Stimulated activated CD4-positive, alpha-beta T cell treated with anti-CD3 and anti-CD28 coated beads, Interleukin-12 subunit alpha, Interleukin-12 subunit beta, amount 100 ng/mL, for 24 hours (primary cell): ENCODE measurements at regions not wholly inside any gene's neighbourhood (a gene's known extent, or its start where the extent isn't known, plus 50 kb on each side); places are given as distances from the start of the nearest gene placed in this dataset.

Experiments used
- DNase-seq, 2 experiments: peaks; one replicate each; pipeline ENCODE4 v3.0.0-alpha.2; 2020; ENCODE audit warnings: low read depth in 2 of 2

DNA sequence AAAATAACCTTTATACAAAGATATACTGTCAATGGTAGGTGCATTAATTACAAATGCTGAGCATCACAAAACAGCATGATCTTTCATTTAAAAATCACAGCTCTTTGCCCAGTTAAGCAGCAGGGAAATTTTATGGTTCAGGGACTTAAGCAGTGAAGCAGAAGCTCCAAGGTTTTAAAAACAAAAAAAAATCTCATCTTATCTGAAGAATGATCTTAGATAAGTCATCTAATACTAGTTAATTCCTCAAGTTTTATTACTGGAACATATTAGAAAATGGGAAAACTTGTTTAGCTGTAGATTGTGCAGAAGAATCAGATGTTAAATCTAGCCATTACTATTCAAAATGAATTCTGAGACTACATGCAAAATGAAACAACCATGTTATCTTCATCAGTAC is 289.9 kb downstream of the GASK1B start:
- DNase-seq = no peak

DNA sequence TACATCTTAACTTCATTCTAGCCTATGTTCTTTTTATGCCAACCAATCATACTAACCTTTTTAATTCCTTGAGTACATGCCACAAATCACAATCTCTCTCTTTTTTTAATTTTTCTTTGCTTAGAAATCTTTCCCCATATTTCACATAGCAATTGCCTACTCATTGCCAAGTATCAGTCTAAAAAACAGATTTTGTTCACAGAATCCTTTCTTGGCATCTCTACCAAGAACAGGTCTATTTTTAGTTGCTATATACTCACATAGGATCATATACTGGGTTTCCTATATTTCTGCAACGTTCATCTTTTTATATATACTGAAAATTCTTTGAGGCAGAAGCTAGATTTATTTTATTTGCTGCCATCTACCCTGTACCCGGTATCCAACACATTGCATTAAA is 292.1 kb downstream of the GASK1B start:
- DNase-seq = no peak

DNA sequence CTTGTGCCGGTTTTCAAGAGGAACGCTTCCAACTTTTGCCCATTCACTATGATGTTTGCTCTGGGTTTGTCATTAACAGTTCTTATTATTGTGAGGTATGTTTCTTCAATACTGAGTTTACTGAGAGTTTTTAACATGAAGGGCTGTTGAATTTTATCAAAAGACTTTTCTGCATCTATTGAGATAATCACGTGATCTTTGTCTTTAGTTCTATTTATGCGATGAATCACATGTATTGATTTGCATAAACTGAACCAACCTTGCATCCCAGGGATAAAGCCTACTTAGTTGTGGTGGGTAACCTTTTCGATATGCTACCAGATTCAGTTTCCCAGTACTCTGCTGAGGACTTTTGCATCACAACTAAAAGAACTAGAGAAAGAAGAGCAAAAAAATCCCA is 318.0 kb downstream of the GASK1B start:
- DNase-seq = no peak

DNA sequence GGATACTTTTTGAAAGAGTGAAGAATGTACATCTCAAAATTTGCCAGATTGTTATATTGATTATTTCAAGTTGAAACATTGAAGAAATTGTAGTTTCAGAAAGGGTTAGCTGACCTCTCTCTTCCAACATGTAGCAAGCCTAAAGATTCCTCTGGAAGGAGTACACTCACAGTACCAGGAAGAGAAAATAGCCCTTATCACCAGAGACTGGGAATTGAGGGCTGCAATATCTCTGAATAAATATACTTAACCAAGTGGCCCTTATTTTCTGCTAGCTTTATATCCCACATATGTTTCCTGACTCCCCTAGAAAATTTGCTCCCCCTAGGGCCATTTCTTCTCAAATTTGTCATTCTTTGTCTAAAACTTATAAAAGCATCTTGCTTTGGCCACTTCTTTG is 332.2 kb downstream of the GASK1B start:
- DNase-seq = no peak

DNA sequence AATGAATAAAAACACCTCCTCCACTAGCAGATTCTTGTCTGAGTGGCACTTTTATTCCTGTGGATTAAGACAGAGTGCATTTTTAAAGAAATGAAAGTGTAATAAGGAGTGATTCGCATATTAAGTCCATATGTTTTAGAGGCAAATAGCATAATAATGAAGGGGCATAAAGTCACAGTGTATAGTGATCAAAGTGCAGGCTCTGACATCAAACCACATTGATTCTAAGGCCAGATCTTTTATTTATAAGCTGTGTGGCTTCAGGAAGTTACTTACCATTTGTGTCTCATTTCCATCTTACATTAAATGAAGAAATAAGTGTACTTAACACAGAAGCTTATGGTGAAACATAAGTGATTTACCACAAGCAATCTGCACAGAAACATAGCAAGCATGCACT is 332.8 kb downstream of the GASK1B start:
- DNase-seq = no peak

DNA sequence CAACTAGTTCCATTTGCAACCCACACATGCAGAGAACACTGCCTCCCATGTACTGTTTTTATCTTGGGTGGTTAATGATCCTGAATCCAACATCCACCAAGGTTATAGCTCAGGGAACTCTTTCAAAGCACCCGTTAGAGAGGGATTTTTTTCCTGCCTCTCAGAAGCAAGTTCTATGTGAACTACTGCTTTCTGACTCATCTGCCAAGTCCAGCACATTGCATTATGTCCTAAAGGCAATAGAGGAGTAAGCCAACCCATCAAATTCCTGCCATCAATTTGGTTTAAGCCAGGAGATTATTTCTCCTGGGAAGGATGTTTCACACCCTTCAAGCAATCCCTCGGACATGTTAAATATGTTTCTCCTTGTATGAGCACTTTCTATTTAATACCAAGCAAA is 334.5 kb downstream of the GASK1B start:
- DNase-seq = no peak

DNA sequence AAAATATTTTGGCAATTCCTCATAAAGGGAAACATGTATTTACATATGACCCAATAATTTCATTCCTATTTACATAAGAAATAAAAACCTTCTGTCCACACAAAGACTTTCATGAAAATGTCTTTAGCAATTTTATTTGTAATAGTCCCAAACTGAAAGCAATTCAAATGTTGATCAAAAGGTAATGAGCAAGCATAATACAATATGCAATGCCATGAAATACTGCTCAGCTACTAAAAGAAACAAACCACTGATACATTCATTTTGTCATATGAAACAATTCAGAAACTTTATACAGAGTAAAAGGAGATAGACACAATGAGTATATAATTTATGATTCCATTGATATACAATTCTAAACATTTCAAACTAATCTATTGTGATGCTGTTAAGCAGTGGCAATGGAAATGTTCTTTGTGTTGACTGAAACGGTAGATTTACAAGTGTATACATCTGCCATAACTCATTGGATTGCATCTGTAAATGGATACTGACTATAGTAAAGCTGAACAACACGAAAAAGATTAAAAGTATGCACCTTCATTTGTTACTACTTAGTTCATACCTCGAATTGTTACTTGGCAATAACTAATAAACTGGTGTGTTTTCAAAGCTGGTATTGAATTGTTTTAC is 335.6 kb downstream of the GASK1B start:
- DNase-seq = no peak

DNA sequence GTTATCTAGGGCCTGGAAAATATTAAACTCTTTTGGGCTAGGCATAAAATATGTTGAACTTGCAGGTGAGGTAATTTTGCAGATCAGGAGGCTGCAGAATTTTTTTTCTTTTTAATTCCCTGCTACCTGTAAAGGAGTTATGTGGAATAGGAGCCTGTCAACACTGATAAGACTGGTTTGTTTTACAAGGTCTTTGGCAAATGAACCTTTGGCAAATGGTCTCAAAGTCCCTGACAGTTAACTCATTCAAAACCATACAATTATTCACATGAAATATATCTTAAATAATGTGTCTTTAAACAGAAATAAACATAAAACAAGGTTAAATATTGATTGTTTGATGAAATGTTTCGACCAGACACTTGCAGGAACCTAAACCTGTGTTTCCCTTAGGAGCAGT is 340.2 kb downstream of the GASK1B start:
- no peak for DNase-seq

DNA sequence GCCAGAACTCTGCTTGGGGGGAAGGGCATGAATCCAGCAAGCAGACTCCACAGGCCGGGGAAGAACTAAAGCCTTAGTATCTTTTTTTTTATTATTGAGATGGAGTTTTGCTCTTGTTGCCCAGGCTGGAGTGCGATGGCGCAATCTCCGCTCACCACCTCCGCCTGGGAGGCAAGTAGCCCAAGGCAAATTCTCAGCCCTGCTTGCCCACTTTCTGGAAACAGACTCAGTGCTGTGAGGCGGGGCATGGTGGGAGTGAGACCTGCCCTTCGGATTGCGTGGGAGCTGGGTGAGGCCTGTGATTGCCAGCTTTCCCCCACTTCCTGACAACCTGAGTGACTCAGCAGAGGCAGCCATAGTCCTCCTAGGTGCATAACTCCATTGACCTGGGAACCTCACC is 348.8 kb downstream of the GASK1B start:
- no peak for DNase-seq

DNA sequence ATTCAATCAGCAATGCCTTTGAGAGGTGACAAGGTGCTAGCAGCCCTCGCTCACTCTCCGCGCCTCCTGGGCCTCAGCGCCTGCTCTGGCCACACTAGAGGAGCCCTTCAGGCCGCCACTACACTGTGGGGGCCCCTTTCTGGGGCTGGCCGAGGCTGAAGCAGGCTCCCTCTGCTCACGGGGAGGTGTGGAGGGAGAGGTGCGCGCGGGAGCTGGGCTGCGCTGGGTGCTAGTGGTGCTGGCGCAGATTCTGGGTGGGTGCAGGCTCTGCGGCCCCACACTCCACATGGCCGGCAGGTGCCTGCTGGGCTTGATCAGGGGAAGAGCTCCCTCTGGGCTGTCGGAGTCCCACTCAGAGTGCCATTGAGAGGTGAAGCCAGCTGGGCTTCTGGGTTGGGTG is 351.0 kb downstream of the GASK1B start:
- DNase-seq = no peak

DNA sequence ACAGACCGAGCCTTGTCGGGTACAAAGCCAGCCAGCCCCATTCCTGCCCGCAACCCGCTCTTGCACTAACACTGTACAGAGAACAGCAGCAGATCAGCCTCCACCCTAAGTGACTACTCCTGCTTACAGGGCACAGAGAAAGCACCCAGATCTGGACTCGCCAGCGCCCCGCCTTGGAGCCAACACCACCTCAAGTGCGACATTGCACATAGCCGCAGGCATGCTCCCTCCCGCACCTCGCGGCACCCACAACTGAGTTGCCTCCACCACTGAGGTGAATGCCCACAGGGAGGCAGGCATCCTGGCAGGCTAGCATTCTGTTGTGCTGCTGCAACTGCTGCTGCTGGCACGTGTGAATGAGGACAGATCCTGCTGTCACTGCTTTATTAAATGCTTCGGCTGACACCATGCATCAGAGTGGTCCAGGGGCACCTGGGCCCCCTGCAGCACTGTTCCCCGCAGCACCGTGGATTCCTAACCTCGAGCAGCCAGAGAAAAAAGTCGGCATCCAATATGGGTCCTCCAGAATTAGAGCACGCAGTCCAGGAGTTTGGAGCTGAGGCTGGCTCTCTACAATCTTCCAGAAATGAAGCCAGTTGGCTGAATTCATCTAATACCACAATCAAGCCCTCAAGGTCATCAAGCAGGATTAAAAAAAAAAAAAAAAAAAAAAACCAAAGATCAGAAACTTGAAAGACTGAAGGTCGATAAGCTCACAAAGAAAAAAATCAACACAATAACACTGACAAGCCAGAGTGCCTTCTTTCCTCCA is 352.9 kb downstream of the GASK1B start:
- DNase-seq = no peak

DNA sequence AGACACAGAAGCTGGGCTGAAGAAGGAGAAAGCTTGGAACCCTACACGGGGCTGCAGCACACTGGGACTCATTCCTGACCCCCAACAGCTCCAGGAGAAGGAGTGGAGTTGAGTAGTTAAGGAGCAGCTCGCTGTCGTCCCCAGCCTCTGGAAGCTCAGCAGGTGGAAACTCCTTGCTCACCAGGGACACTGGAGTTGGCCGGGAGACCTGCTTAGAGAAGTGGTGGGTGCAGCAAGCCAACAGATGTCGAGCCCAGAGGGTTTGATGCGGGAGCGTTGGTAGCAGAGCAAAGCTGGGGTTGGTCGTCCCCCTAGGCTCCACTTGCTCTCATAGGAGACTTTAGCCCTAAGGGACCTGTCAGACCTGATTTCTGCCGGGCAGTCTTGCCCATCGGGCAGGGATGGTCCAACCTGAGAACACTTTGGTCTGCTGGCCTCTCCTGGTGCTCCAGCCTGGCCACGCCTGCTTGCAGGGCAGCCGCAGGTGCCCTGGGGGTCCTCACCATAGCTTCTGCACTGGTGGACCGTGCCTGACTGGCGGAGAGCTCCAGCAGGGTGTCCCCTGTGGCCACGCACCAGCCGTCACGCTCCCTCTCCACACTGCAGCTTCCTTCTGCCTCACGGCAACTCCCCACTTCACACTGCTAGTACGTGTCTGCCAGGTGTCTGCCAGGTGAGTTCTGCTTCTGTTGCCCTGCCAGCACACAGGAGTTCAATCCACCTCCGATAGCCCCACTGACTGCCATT is 353.7 kb downstream of the GASK1B start:
- no peak for DNase-seq

DNA sequence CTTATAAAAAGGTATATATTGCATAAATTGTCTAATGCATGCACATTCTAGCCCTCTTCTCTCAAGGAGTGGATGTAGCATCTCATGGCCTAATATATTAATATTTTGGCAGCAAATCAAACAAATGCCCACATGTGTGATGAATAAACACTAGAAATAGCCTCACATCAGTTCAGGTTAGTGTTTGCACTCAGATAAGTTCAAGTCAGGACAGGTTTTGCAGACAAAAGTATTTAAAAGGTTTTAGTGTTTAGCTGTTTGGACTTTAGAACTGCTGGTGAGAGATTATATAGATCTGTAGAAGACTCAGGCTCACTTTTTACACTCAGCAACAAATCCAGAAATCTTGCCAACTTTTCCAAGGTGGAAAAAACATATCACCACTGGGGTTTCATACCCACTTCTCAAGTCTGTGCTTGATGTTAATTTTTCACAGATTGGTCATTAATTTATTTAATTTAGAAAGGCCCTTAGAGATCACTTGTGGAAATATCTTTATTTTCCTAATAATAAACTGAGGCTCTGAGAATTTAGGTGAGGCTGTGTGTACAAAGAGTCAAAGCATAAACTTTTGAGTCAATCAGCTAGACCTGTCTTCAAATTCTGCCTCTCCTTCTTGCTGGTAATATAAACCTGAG is 362.6 kb downstream of the GASK1B start:
- DNase-seq = no peak

DNA sequence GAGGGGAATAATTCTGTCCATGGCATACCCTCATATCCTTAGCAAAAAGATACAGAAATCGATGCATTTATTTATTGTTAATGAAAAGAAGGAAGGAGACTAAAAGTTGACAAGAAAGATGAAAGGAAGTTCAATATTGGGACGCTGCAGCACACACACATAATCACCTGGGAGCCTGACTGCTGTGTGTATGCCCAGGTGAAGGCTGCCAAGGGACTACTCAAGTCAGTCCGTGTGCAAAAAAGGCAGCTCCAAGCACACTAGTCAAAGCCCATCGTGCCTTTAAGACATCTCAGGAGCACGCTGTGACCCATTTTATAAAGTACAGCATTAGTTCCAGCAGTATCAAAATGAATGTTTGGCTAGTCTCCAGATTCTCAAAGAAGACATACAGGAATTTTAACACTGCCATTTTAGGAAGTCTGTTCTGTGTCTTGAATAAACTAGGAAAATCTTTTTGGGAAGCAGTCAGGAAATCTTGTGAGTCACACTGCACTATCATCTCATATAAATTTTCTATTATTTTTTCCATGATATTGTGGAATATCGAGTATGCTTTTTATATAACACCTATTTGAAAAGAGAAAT is 363.9 kb downstream of the GASK1B start:
- DNase-seq = no peak

DNA sequence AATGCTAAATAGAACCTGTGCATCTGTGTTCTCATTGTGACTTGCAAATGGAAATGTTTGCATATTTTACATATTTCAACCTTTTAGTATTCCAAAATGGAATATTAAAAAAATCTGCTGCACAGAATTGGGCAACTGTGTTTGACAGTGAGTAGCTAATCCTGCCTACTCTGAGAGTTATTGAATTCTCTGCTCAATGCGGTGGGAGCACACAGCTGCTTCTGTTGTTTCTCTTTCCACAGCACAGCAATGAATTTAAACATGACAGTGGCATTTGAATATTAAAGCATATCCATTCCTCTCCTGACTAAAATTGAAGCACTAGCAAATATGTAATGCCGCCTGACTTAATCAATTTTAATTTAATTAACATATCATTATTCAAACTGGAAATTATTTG is 366.6 kb downstream of the GASK1B start:
- DNase-seq = no peak

DNA sequence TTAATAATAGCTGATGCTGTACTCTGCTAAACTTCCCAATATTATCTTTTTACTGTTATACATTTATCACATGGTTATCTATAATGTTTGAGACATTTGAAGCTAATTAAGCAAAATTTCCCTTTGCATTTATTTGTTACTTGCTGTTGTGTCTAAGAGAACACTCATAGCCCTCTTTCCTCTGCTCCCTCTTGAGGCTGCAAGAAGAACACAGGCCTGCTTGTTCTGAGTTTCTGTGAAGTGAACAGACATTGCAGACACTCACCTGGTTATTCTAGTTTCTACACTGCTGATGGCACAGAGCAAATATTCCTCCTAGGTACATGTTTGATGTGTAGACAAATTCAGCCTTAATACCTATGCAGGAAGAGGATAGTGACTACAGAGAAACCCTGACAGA is 367.8 kb downstream of the GASK1B start:
- DNase-seq = no peak

DNA sequence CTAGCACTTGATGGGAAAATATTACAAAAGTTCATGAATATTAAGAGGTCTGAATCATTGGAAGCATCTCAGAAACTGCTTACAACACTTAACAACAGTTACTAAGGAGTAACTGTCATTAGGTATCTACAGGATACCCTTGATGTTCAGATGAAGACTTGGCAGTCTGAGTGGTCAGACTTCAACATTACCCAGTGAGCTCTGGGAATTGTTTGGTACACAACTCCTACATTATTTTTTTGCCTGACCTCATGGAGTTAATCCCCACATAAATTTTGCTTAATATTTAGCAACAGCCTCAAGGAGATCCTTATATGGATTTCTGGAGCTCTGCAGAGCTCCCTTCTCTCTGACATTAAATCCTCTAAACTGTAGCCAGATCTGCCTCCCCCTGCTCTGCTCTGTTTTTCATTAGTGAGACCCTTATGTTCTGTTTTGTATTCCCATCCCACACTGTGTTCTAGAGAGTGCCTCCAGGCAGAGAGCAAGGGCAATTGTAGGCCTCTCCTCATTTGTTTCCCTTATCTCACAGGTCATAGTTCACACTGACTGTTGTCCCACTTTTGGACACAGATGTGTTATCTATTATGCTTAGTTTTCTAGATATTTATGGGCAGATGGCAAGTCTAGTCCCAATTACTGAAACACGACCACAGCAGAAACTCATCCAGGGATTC is 368.8 kb downstream of the GASK1B start:
- DNase-seq = no peak

DNA sequence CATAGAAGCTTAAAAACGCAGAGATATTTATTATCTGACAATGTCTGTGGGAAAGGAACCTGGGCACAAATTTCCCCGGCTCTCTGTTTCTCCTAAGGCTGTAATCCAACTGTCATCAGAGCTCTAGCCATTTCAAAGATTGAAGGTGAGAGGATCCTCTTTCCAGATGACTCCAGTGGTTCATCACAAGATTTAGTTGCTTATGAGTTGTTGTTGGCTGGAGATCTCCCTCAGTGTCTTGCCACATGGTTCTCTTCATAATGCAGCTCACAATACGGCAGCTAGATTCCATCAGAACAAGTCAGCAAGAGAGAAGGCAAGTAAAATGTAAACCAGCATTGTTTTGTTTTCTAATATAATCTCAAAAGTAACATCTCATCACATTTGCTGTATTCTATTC is 369.4 kb downstream of the GASK1B start:
- DNase-seq = no peak

DNA sequence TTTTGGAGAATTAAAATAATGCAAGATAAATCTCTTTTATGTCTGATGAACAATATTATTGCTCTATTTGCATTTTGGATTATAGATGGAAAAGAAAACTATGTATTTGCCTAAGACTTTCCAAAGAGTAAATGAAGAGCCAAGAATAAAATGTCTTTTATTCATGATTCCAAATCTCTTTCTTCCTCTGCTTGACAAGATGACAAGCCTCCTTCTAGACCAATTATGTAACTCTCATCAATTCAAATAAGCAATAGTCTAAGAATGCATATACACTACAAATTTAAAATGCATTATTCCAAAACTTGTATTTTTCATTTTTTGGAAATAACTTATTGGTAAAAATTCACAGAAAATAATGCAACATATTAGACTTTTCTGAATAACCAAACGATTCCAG is 377.3 kb downstream of the GASK1B start:
- DNase-seq = no peak

DNA sequence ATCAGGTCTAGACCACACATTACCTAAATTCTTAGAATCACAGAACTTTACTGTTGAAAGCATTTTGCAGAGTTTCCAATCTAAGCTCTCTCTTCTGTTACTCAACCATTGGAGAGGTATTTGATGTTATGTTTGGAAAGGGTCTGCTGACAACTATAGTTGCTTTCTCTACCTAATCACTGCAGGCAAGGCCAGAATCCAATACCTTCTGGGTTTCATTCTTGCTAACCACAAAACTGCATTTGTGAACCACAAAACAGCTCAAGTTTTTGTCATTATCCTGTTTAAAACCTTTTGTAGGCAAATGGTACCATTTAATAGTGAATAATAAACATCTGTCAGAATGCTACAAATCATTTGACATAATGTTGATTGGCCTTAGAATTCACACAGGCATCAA is 380.1 kb downstream of the GASK1B start:
- DNase-seq = no peak

DNA sequence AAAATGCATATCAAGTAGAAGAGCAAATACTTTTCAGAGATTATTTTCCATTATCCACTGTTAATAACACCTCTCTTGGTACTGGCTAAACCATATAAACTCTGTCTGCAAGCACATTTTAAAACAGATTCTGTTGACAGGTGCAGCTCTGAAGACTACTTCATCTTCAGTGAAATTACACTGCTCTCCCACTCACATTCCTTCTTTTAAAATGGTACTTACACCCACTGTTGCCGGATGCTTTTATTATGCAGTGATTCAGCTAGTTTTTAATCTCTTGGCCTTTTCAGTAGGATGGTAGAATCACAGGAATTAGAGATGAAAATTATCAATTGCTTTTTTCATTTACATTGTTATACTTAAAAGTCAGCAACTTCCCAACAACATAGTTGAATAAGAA is 381.6 kb downstream of the GASK1B start:
- DNase-seq = no peak

DNA sequence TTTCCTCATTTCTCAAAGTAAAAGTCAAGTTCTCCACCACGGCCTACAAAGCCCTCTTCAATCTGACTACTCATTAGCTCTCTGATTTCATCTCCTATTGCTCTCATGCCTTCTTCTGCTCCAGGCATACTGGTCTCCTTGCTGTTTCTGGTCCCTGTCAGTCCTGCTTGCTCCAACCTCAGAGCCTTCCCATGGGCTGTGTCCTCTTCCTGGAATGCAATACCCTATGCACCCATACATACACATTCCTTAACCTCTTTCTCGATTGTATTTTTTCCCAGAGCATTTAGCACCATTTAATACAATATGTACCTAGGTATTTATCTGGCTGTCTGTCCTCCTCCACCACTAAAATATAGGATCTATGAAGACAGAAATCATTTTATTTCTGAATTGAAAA is 385.2 kb downstream of the GASK1B start:
- no peak for DNase-seq
